Type B pancreatic cell (in vitro differentiated cells): ENCODE measurements at regions not wholly inside any gene's neighbourhood (a gene's known extent, or its start where the extent isn't known, plus 50 kb on each side); places are given as distances from the start of the nearest gene placed in this dataset.

Source experiments
- DNase-seq: peaks from one replicate; pipeline ENCODE4 v3.0.0; 2021; ENCODE audit warnings: mixed read lengths; ENCODE audit not compliant: unreplicated experiment; ENCODE audit errors: extremely low spot score
- H3K27ac Mint-ChIP-seq: 2 replicates; pipeline ENCODE4 v1.8.0; 2021; ENCODE audit warnings: mild to moderate bottlenecking, mixed read lengths
- H3K27me3 Mint-ChIP-seq: 2 replicates; pipeline ENCODE4 v1.8.0; 2021; ENCODE audit warnings: mixed read lengths
- H3K36me3 Mint-ChIP-seq: 2 replicates; pipeline ENCODE4 v1.8.0; 2021; ENCODE audit warnings: mixed read lengths
- H3K4me1 Mint-ChIP-seq: one replicate; pipeline ENCODE4 v1.8.0; 2021; ENCODE audit warnings: mixed read lengths; ENCODE audit not compliant: unreplicated experiment
- H3K4me3 Mint-ChIP-seq: 2 replicates; pipeline ENCODE4 v1.8.0; 2021; ENCODE audit warnings: mild to moderate bottlenecking, mixed read lengths
- H3K9me3 Mint-ChIP-seq: 2 replicates; pipeline ENCODE4 v1.8.0; 2021; ENCODE audit warnings: mixed read lengths
- TF ChIP-seq, protein P1 (sequence below): fragments of 200-600 bp; sonication (generic); conservative IDR thresholded peaks from 2 replicates; pipeline ENCODE4 v1.5.0; 2021; ENCODE audit warnings: antibody characterized with exemption, mild to moderate bottlenecking

DNA sequence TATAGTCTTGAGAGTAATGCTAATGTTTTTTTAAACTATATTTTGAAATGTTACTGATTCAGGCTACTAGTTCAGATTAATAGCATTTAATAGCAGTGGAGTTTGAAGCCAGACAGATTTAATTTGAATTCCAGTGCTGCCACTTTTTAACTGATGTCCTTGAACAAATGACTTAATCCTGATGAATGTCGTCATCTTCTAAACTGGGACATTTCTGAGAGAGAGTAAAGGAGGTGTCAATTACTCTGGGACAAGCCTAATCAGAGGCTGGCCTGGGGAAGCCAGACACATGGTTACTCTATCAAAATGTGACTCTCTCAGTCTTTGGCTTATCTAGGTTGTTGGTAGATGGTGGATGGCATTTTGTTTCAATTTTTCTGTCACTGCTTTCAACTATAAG is 246.7 kb downstream of the HS3ST3A1 start:
- H3K27ac Mint-ChIP-seq = no peak overlapping the region
- DNase-seq = no peak
- peaks cover 10% of the 10 kb centered on the region for H3K4me1 Mint-ChIP-seq
- TF ChIP-seq, protein P1, sequence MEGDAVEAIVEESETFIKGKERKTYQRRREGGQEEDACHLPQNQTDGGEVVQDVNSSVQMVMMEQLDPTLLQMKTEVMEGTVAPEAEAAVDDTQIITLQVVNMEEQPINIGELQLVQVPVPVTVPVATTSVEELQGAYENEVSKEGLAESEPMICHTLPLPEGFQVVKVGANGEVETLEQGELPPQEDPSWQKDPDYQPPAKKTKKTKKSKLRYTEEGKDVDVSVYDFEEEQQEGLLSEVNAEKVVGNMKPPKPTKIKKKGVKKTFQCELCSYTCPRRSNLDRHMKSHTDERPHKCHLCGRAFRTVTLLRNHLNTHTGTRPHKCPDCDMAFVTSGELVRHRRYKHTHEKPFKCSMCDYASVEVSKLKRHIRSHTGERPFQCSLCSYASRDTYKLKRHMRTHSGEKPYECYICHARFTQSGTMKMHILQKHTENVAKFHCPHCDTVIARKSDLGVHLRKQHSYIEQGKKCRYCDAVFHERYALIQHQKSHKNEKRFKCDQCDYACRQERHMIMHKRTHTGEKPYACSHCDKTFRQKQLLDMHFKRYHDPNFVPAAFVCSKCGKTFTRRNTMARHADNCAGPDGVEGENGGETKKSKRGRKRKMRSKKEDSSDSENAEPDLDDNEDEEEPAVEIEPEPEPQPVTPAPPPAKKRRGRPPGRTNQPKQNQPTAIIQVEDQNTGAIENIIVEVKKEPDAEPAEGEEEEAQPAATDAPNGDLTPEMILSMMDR = no peak
- H3K4me3 Mint-ChIP-seq = no peak overlapping the region
- no peaks in the 10 kb centered on the region for H3K27me3 Mint-ChIP-seq
- H3K36me3 Mint-ChIP-seq = no peaks in the 10 kb centered on the region
- no peaks in the 10 kb centered on the region for H3K9me3 Mint-ChIP-seq

DNA sequence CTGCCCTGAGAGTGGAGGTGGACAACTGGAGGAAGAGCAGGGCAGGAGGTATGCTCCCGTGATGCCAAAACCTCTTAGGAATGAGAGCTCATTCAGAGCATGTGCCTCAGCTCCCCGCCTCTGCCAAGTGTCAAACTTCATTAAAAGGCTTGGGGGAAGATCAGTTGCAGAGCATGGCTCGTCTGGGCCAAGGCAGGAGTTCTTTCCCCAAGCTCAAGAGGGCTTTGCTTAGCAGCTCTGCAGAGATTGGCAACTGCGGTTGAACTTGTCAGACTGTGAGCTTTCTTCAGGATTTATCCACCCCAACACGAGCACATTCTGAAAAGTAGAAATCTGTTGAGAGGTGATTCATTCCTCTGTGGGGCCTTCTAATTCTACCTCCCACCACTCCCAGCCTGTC is 248.1 kb downstream of the HS3ST3A1 start:
- Mint-ChIP-seq H3K9me3 (no peaks in the 10 kb centered on the region), H3K4me1 (peaks cover 10% of the 10 kb centered on the region), H3K36me3 (no peaks in the 10 kb centered on the region), H3K27ac (no peak overlapping the region), H3K4me3 (no peak overlapping the region), H3K27me3 (no peaks in the 10 kb centered on the region)
- TF ChIP-seq, protein P1 = no peak
- no peak for DNase-seq

DNA sequence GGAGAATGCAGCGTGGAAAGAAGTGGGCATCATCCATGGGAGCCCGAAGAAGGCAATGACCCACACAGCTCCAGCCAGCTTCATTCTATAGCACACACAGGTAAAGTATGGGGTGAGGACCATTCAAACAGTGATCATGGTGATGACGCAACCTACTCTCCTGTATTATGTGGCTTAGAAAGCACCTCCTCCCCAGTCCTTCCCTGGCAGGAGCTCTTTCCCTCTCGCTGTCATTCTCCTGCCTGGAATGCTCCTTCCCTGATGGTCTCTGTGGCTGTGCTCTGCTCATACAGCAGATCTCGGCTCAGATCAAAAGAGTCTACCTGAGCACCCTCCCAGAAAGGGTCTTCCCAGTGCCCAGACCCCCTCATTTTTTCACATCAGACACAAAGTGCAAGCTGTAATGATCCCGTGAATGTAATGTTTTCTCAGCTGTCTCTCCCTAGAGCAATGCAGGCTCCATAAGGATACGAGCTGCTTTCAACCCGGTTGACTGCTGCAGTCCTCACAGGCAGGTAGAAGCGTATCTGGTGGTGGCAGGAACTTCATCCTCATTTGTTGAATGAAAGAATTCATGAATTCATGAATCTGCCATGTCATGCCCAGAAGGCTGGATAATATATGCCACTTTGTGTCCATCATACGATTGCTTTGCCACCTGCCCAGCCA is 248.8 kb downstream of the HS3ST3A1 start:
- no peaks in the 10 kb centered on the region for H3K27me3 Mint-ChIP-seq
- H3K4me1 Mint-ChIP-seq = peaks cover 10% of the 10 kb centered on the region
- no peak overlapping the region for H3K4me3 Mint-ChIP-seq
- H3K36me3 Mint-ChIP-seq = no peaks in the 10 kb centered on the region
- no peaks in the 10 kb centered on the region for H3K9me3 Mint-ChIP-seq
- TF ChIP-seq, protein P1 = no peak
- DNase-seq = no peak
- H3K27ac Mint-ChIP-seq = no peak overlapping the region

DNA sequence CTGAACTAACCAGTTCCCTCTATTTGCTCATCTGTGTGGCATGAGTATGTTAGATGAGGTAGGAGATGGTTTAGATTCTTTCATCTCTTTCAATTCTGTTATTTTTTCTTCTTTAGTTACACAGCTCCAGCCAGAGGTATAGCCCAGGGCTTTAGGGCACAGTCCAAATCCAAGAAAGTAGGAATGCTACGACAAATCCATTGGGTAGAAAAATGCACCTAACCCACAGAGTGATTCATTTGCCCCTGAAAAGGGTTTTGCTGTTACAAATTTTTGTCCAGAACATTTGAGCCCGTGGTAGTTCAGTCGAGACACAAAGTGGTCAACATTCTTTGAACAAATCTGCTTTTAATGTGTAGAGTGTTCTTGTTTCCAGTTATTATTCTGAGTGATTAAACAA is 250.7 kb downstream of the HS3ST3A1 start:
- H3K4me1 Mint-ChIP-seq = peaks cover 12% of the 10 kb centered on the region
- peaks cover 4% of the 10 kb centered on the region for H3K36me3 Mint-ChIP-seq
- peaks cover 10% of the 10 kb centered on the region for H3K9me3 Mint-ChIP-seq
- no peaks in the 10 kb centered on the region for H3K27me3 Mint-ChIP-seq
- TF ChIP-seq, protein P1 = no peak
- H3K4me3 Mint-ChIP-seq = no peak overlapping the region
- H3K27ac Mint-ChIP-seq = no peak overlapping the region
- no peak for DNase-seq

DNA sequence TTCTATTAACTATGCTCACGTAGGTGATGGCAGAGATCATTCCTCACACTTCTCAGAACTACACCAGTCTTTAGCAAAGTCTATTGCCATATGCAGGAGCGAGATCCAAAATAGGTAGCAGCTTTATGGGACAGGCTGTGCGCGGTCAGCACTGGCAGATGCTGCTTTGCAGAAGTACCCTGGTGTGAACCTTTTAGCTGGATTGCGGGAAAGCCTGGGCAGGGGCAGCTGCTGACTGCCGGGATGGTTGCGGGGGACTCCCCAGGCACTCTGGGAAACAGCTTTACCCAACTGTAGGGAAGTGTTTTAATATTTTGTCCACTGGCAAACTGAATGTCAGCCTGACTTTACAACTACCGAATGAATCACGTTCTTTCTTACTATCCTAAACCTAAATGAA is 251.3 kb downstream of the HS3ST3A1 start:
- peaks cover 10% of the 10 kb centered on the region for H3K9me3 Mint-ChIP-seq
- H3K27me3 Mint-ChIP-seq = no peaks in the 10 kb centered on the region
- peaks cover 4% of the 10 kb centered on the region for H3K36me3 Mint-ChIP-seq
- TF ChIP-seq, protein P1 = no peak
- H3K4me1 Mint-ChIP-seq = peaks cover 15% of the 10 kb centered on the region
- no peak overlapping the region for H3K27ac Mint-ChIP-seq
- no peak overlapping the region for H3K4me3 Mint-ChIP-seq
- no peak for DNase-seq
